SK-N-SH treated with all-trans-retinoic acid at 6 μM for 48 hours (cell line): ENCODE measurements at regions not wholly inside any gene's neighbourhood (a gene's known extent, or its start where the extent isn't known, plus 50 kb on each side); places are given as distances from the start of the nearest gene placed in this dataset.

Experiments used
- CREB5 ChIP-seq: fragments of 250-450 bp; sonication (Bioruptor Pico); IDR thresholded peaks from 2 replicates; pipeline ENCODE4 v1.5.1; 2020; ENCODE audit warnings: low read depth, mild to moderate bottlenecking, moderate library complexity
- ESRRG ChIP-seq: fragments of 250-450 bp; sonication (Bioruptor Pico); IDR thresholded peaks from 2 replicates; pipeline ENCODE4 v1.6.1; 2021; ENCODE audit warnings: mild to moderate bottlenecking
- PATZ1 ChIP-seq: fragments of 250-450 bp; sonication (Bioruptor Pico); IDR thresholded peaks from 2 replicates; pipeline ENCODE4 v1.8.0; 2020; ENCODE audit warnings: mild to moderate bottlenecking, moderate library complexity, borderline replicate concordance
- RARB ChIP-seq: fragments of 250-450 bp; sonication (Bioruptor Pico); IDR thresholded peaks from 2 replicates; pipeline ENCODE4 v1.8.0; 2021; ENCODE audit warnings: mild to moderate bottlenecking, moderate library complexity
- ZC3H10 ChIP-seq: fragments of 250-450 bp; sonication (Bioruptor Pico); IDR thresholded peaks from 2 replicates; pipeline ENCODE4 v1.5.1; 2021; ENCODE audit warnings: mild to moderate bottlenecking, moderate library complexity
- ZFP30 ChIP-seq: fragments of 450-650 bp; formaldehyde crosslinking; IDR thresholded peaks from 2 replicates; pipeline ENCODE4 v1.5.0; 2022; ENCODE audit warnings: mild to moderate bottlenecking, moderate library complexity

- TF ChIP-seq ESRRG (no peak), PATZ1 (CRISPR knock-in tag) (no peak), CREB5 (CRISPR knock-in tag) (no peak), ZFP30 (no peak), RARB (CRISPR knock-in tag) (no peak), ZC3H10 (no peak)
These were observed 660.8 kb downstream of the KLHL13 start for GRCh38 chrX:117455787-117456186.
